ENCODE measurements at regions not wholly inside any gene's neighbourhood (a gene's known extent, or its start where the extent isn't known, plus 50 kb on each side); places are given as distances from the start of the nearest gene placed in this dataset.

DNA sequence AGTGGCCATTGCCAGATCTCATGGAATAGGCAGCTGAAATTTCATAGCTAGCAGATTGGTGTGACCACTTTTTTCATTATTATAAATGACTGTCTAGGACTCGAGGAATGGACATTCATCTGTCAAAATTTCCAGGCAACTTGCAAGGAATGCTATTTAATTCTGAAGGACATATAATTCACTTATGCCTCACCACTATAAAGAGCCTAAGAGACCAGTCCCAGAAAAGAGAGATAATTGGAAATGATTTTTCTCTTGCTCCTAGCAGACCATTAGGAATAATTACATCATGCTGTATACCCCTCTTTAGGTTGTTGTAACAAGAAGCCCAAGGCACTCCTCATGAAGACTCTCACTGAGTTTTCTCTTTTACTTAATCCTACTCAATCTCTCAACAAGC, 557.4 kb upstream of the RAB6C start:
- no peak for DNase-seq (ENCODE audit: insufficient read length, low spot score, missing footprints)
- no peaks in the 10 kb centered on the region for H3K79me2 ChIP-seq (ENCODE audit: insufficient read depth, low read length)
- TF ChIP-seq, protein P1, sequence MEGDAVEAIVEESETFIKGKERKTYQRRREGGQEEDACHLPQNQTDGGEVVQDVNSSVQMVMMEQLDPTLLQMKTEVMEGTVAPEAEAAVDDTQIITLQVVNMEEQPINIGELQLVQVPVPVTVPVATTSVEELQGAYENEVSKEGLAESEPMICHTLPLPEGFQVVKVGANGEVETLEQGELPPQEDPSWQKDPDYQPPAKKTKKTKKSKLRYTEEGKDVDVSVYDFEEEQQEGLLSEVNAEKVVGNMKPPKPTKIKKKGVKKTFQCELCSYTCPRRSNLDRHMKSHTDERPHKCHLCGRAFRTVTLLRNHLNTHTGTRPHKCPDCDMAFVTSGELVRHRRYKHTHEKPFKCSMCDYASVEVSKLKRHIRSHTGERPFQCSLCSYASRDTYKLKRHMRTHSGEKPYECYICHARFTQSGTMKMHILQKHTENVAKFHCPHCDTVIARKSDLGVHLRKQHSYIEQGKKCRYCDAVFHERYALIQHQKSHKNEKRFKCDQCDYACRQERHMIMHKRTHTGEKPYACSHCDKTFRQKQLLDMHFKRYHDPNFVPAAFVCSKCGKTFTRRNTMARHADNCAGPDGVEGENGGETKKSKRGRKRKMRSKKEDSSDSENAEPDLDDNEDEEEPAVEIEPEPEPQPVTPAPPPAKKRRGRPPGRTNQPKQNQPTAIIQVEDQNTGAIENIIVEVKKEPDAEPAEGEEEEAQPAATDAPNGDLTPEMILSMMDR (IDR thresholded peaks at IDR 0.05; ENCODE audit: extremely low read depth, low read depth, low read length), result no peak
- H3K27me3 ChIP-seq (ENCODE audit: insufficient read depth, low read length), result no peaks in the 10 kb centered on the region
- H3K27ac ChIP-seq (ENCODE audit: low read depth, low read length), result no peak overlapping the region
- no peak overlapping the region for H3K4me2 ChIP-seq (ENCODE audit: insufficient read depth, low read length)
- no peaks in the 10 kb centered on the region for H3K36me3 ChIP-seq (ENCODE audit: insufficient read depth, low read length)
- H2AFZ ChIP-seq (ENCODE audit: low read length), result no peak overlapping the region
- no peaks in the 10 kb centered on the region for H3K4me1 ChIP-seq (ENCODE audit: insufficient read depth, low read length)
- no peaks in the 10 kb centered on the region for H4K20me1 ChIP-seq (ENCODE audit: insufficient read depth, low read length)
- H3K4me3 ChIP-seq (ENCODE audit: insufficient read depth, low read length), result no peak overlapping the region
- H3K9me3 ChIP-seq (ENCODE audit: low read depth, low read length), result no peaks in the 10 kb centered on the region

DNA sequence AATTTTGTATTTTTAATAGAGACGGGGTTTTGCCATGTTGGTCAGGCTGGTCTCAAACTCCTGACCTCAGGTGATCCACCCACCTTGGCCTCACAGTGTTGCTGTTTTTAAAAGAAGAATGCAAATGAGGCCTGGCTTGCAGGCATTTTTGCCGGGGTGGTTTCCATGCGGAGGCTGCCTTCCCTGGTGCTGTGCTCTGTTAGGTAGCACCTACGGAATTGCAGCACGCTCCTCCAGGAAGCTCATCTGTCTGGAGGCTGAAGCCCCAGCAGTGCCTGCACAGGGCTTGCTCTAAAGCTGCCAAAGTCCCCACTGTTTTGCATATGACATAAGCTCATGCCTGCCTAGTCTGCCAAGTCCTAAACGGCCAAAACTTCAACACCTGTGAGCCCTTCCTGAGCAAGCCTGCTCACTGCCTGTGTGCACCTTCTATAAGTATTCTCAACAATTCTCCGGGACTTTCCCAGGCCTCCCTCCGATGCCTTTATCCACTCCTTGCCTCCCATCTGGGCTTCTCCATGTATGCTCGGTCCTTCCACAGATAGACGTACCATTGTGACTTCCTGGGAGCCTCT, 551.3 kb upstream of the RAB6C start:
- TF ChIP-seq, protein P1 (IDR thresholded peaks at IDR 0.05; ENCODE audit: extremely low read depth, low read depth, low read length), result no peak
- Histone ChIP-seq H3K4me3 (ENCODE audit: insufficient read depth, low read length) (no peak overlapping the region), H3K27ac (ENCODE audit: low read depth, low read length) (no peak overlapping the region), H3K79me2 (ENCODE audit: insufficient read depth, low read length) (no peaks in the 10 kb centered on the region), H3K9me3 (ENCODE audit: low read depth, low read length) (no peaks in the 10 kb centered on the region), H3K27me3 (ENCODE audit: insufficient read depth, low read length) (no peaks in the 10 kb centered on the region), H2AFZ (ENCODE audit: low read length) (no peak overlapping the region), H3K4me1 (ENCODE audit: insufficient read depth, low read length) (no peaks in the 10 kb centered on the region), H3K4me2 (ENCODE audit: insufficient read depth, low read length) (no peak overlapping the region), H4K20me1 (ENCODE audit: insufficient read depth, low read length) (no peaks in the 10 kb centered on the region), H3K36me3 (ENCODE audit: insufficient read depth, low read length) (no peaks in the 10 kb centered on the region)
- DNase-seq (ENCODE audit: insufficient read length, low spot score, missing footprints), result peak; percentile 62

DNA sequence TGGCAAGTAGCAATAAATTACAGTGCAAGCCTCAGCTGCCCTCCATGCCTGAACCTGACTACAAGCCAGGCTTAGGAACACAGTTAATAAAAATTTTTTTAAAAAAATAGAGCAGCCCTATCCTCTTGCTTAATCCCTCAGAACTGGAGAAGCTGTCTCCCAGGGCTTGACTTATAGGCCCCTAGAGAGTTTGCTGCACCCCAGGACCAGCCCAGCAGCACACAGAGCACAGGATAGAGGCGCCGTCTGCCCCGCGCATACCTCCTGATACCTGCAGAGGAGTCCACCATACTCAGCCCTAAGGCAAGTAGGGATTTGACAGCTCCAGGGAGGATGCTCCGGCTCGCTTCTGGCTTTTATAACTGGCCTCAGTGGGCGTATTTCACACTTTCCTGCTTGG, 548.6 kb upstream of the RAB6C start:
- Histone ChIP-seq H3K36me3 (ENCODE audit: insufficient read depth, low read length) (no peaks in the 10 kb centered on the region), H3K4me1 (ENCODE audit: insufficient read depth, low read length) (no peaks in the 10 kb centered on the region), H4K20me1 (ENCODE audit: insufficient read depth, low read length) (no peaks in the 10 kb centered on the region), H3K4me3 (ENCODE audit: insufficient read depth, low read length) (no peak overlapping the region), H3K27ac (ENCODE audit: low read depth, low read length) (no peak overlapping the region), H3K4me2 (ENCODE audit: insufficient read depth, low read length) (no peak overlapping the region), H3K79me2 (ENCODE audit: insufficient read depth, low read length) (no peaks in the 10 kb centered on the region), H2AFZ (ENCODE audit: low read length) (no peak overlapping the region), H3K27me3 (ENCODE audit: insufficient read depth, low read length) (no peaks in the 10 kb centered on the region), H3K9me3 (ENCODE audit: low read depth, low read length) (no peaks in the 10 kb centered on the region)
- DNase-seq (ENCODE audit: insufficient read length, low spot score, missing footprints), result no peak
- TF ChIP-seq, protein P1 (IDR thresholded peaks at IDR 0.05; ENCODE audit: extremely low read depth, low read depth, low read length), result no peak

DNA sequence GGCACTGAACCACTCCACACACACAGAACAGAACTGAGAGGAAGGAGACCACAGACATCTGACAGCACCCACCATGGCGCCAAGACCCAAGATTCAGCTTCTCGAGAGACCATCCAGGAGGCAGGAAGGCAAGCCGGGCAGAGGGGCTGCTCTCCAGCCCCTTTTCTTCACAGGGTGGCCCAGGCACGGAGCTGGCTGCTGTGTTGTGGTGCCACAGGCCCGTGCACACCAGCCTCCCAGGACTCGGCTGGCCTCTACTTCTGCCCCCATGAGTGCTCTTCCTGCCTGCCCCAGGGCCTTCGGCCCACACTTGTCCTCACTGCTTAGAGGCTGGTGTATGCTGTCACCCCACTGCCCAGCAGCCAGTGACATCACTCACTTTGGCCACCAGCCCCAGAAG, 547.6 kb upstream of the RAB6C start:
- no peaks in the 10 kb centered on the region for H3K9me3 ChIP-seq (ENCODE audit: low read depth, low read length)
- H3K27ac ChIP-seq (ENCODE audit: low read depth, low read length), result no peak overlapping the region
- no peak overlapping the region for H3K4me3 ChIP-seq (ENCODE audit: insufficient read depth, low read length)
- H3K36me3 ChIP-seq (ENCODE audit: insufficient read depth, low read length), result no peaks in the 10 kb centered on the region
- H3K4me2 ChIP-seq (ENCODE audit: insufficient read depth, low read length), result no peak overlapping the region
- H4K20me1 ChIP-seq (ENCODE audit: insufficient read depth, low read length), result no peaks in the 10 kb centered on the region
- H2AFZ ChIP-seq (ENCODE audit: low read length), result no peak overlapping the region
- no peak for DNase-seq (ENCODE audit: insufficient read length, low spot score, missing footprints)
- H3K27me3 ChIP-seq (ENCODE audit: insufficient read depth, low read length), result no peaks in the 10 kb centered on the region
- H3K79me2 ChIP-seq (ENCODE audit: insufficient read depth, low read length), result no peaks in the 10 kb centered on the region
- H3K4me1 ChIP-seq (ENCODE audit: insufficient read depth, low read length), result no peaks in the 10 kb centered on the region
- TF ChIP-seq, protein P1 (IDR thresholded peaks at IDR 0.05; ENCODE audit: extremely low read depth, low read depth, low read length), result no peak
